Esophagus muscularis mucosa (tissue), 3 donors: ENCODE measurements at regions not wholly inside any gene's neighbourhood (a gene's known extent, or its start where the extent isn't known, plus 50 kb on each side); places are given as distances from the start of the nearest gene placed in this dataset.

Source experiments
- EP300 ChIP-seq: sonication (generic); formaldehyde crosslinking; IDR thresholded peaks from one replicate; pipeline ENCODE4 v1.6.1; 2017; ENCODE audit warnings: antibody characterized with exemption
- POLR2A ChIP-seq: fragments of 450-650 bp; IDR thresholded peaks from one replicate; pipeline ENCODE4 v1.6.1; 2017; ENCODE audit warnings: antibody characterized with exemption, moderate library complexity, mild to moderate bottlenecking, low read depth
- POLR2AphosphoS5 ChIP-seq, 2 donors: sonication (generic); formaldehyde crosslinking; IDR thresholded peaks; one replicate each; pipeline ENCODE4 v1.6.1; 2017; ENCODE audit warnings: antibody characterized with exemption in 2 of 2

DNA sequence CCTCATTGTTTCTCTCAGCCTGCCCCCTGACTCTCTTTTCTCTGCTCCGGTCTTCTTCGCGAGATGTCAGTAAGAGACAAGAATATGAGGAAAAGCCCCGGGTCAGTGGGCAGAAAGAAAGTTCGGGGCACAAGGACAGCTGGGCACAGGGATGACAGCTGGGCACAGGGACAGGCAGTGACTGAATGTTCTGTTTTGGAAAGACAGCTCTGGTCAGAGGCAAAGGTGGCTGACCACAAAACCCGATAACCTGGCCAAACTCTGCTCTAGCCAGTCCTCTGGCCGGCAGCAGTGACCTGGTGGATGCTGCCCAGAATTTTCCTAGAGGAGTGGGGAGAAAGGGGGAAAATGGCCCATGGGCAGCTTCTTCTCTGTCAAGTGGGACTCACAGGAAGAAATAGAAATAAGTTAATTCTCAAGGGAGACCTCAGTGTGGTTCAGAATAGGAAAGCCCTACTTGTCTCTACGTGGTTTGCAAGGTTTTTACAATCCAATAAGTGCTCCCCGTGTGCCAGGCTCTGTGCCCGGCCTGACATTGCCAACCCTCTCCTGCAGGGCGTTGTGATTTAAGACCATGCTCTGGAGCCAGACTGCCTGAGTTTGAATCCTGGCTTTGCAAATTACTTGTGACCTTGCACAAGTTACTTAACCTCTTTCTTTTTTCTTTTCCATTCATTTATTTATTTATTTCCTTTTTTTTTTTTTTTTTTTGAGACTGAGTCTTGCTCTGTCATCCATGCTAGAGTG, 110.6 kb upstream of the ZNF716 start:
- TF ChIP-seq POLR2AphosphoS5 (IDR thresholded peaks at IDR 0.05) (no peak), POLR2A (no peak), EP300 (no peak)
